Colonic mucosa (tissue), 4 donors: ENCODE measurements at regions not wholly inside any gene's neighbourhood (a gene's known extent, or its start where the extent isn't known, plus 50 kb on each side); places are given as distances from the start of the nearest gene placed in this dataset.

ENCODE experiments used
- DNase-seq: peaks from one replicate; pipeline ENCODE4 v3.0.0-alpha.2; 2020
- H3K27ac ChIP-seq: fragments of 200-600 bp; one replicate; pipeline ENCODE4 v1.8.0; 2021
- H3K27me3 ChIP-seq: fragments of 200-600 bp; one replicate; pipeline ENCODE4 v1.8.0; 2021
- H3K36me3 ChIP-seq: fragments of 200-600 bp; one replicate; pipeline ENCODE4 v1.8.0; 2021
- H3K4me1 ChIP-seq: fragments of 200-600 bp; one replicate; pipeline ENCODE4 v1.8.0; 2021; ENCODE audit warnings: mild to moderate bottlenecking
- H3K4me3 ChIP-seq: fragments of 200-600 bp; one replicate; pipeline ENCODE4 v1.8.0; 2021
- H3K9ac ChIP-seq, 2 donors: one replicate each; pipeline ENCODE4 v1.7.0; 2013; ENCODE audit warnings: control low read depth in 2 of 2, low read depth in 2 of 2, low read length in 2 of 2
- H3K9me3 ChIP-seq: fragments of 200-600 bp; one replicate; pipeline ENCODE4 v1.8.0; 2021
- intact Hi-C: fragments of 100-400 bp; cut with DNase I; formaldehyde crosslinking; loops from one replicate; pipeline ENCODE4 v1.14.1; 2022
- TF ChIP-seq, protein P1 (sequence below): fragments of 200-600 bp; IDR thresholded peaks from one replicate; pipeline ENCODE4 v1.8.0; 2022; ENCODE audit warnings: antibody characterized with exemption, mild to moderate bottlenecking
- donor health status: healthy.
- donor health status: DM: no; HTN: no; CAD: no.
- donor health status: DM: no; HTN: no; CAD: no.

DNA sequence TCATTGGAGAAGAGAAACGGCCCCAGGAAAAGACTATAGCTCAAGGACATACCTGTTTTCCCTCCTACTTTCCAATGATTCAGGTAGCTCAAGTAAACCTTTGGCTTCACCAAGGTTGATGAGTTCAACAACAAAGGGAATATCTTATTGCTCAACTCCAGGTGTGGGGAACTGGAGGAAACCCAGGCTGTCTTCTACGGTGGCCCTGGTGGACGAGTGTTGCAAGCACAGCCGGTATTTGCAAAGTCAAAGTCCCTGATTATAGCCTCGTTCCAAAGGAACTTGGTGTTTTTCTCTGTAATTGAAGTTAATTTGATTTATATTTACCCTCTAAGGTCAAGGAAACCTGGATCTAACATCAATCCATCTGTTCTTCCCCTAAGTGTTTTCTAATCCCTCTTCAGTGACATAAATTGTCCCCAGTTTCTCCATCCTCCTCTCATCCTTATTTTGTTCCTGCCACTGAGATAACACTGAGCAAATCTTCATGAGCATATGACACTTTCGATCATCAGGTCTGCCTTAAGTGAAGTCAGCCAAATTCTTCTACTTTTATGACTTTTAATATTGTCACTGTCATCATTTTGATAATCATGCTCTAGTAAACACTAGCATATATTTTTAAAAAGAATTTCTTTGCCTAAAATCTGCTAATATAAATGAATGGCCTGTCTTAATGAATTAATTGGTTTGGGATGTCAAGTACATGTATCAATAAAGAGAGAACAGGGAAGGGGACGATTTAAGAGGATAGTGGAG is 174.6 kb upstream of the TBX3 start:
- TF ChIP-seq, protein P1, sequence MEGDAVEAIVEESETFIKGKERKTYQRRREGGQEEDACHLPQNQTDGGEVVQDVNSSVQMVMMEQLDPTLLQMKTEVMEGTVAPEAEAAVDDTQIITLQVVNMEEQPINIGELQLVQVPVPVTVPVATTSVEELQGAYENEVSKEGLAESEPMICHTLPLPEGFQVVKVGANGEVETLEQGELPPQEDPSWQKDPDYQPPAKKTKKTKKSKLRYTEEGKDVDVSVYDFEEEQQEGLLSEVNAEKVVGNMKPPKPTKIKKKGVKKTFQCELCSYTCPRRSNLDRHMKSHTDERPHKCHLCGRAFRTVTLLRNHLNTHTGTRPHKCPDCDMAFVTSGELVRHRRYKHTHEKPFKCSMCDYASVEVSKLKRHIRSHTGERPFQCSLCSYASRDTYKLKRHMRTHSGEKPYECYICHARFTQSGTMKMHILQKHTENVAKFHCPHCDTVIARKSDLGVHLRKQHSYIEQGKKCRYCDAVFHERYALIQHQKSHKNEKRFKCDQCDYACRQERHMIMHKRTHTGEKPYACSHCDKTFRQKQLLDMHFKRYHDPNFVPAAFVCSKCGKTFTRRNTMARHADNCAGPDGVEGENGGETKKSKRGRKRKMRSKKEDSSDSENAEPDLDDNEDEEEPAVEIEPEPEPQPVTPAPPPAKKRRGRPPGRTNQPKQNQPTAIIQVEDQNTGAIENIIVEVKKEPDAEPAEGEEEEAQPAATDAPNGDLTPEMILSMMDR = no peak
- no peak overlapping the region for H3K27ac ChIP-seq
- intact Hi-C loops = no loop called here

DNA sequence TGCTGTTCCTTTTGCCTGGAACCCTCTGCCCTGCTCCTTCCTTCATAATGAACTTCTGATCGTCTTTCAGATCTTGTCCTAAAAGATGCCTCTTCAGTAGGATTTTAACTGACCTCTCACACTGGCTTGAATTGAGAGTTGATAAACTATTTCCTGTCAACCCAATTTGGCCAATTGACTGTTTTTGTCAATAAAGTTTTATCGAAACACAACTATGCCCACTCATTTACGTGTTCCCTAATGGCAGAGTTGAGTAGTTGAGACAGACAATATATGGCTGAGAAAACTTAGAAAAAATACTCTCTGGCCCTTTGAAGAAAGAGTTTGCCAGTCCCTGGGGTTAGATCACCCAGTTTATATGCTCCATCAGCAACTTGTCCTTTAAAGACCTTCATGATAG is 171.7 kb upstream of the TBX3 start:
- no peaks in the 10 kb centered on the region for H3K4me1 ChIP-seq
- no peak overlapping the region for H3K27ac ChIP-seq
- no peak overlapping the region for H3K4me3 ChIP-seq
- intact Hi-C loops = no loop called here
- TF ChIP-seq, protein P1 = no peak
- no peaks in the 10 kb centered on the region for H3K9me3 ChIP-seq
- H3K27me3 ChIP-seq = no peaks in the 10 kb centered on the region
- DNase-seq = no peak
- no peaks in the 10 kb centered on the region for H3K36me3 ChIP-seq
- no peak overlapping the region for H3K9ac ChIP-seq

More for the DNA sequence above, 174.6 kb upstream of the TBX3 start:
- Histone ChIP-seq H3K4me1 (no peaks in the 10 kb centered on the region), H3K36me3 (no peaks in the 10 kb centered on the region), H3K27me3 (no peaks in the 10 kb centered on the region), H3K9ac (no peak overlapping the region), H3K4me3 (no peak overlapping the region), H3K9me3 (no peaks in the 10 kb centered on the region)
- no peak for DNase-seq

DNA sequence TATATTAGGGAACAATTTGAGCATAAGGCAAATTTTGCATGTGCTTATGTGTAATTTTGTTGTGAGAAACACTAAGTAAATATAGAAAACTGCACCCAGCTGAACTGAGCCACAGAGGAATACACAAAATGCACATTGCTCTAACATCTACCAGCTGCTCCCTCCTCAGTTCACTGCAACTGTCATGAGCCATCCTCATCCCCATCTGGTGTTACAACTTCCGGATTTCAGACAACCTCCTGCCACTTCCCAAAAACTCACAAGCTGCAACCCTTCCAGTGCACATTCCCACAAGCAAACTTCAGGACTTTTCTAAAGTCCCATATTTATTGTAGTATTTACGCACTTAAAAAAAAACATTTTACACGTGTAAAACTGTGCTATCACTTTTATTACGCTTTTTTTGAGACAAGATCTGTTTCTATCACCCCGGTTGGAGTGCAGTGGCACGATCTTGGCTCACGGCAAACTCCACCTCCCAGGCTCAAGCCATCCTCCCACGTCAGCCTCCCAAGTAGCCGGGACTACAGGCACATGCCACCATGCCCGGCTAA is 169.1 kb upstream of the TBX3 start:
- no peak for DNase-seq
- H3K4me1 ChIP-seq = no peaks in the 10 kb centered on the region
- H3K9ac ChIP-seq = no peak overlapping the region
- intact Hi-C loops = no loop called here
- no peaks in the 10 kb centered on the region for H3K9me3 ChIP-seq
- TF ChIP-seq, protein P1 = no peak
- no peaks in the 10 kb centered on the region for H3K27me3 ChIP-seq
- no peak overlapping the region for H3K4me3 ChIP-seq
- H3K27ac ChIP-seq = no peak overlapping the region
- H3K36me3 ChIP-seq = no peaks in the 10 kb centered on the region

DNA sequence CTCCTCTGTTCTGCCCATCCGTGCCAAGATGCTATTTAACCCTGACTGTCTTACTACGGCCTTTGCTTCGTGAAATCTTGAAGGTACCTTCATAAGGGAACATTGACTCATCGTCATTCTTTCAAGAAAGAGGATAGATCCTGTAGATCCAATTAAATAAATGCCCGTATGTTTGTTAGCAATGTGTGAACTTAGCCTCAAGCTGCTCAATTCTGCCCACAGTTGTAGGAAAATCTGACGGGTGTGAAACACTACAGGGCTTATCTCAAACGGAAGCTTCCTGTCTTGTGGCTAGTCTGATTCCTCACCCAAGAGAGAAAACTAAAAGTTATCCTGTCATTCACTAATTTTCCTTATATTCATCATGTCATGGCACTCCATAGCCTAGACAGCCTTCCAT is 168.0 kb upstream of the TBX3 start:
- no peak overlapping the region for H3K9ac ChIP-seq
- no peaks in the 10 kb centered on the region for H3K9me3 ChIP-seq
- no peak overlapping the region for H3K4me3 ChIP-seq
- H3K27ac ChIP-seq = no peak overlapping the region
- intact Hi-C loops = no loop called here
- TF ChIP-seq, protein P1 = no peak
- H3K27me3 ChIP-seq = no peaks in the 10 kb centered on the region
- no peaks in the 10 kb centered on the region for H3K4me1 ChIP-seq
- no peaks in the 10 kb centered on the region for H3K36me3 ChIP-seq
- no peak for DNase-seq

DNA sequence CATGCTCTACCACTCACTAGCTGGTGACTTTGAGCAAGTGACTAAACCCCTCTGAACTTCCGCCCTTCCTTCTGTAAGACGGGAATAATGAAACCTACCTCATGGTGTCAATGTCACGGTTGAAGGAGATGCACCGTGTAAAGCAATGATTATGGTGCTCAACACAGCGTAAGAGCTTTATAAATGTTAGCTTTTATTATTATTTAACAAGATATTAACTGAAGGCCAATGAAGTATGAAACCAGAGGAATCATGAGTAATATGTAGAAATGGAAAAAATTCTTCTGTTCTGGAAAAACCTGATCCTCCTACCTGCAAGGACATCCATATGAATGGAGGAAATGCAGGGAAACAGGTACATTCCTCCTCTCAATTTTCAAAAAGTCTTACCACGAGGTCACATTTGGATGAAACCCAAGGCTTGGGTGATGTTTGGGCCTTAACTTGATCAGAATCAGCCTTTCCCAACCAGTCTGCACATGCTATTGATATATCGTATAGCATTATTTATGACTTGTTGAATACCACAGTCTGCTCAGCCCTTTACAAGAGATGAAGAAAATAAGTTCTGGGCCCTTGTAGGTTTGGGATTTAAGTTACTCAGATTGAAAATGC is 166.8 kb upstream of the TBX3 start:
- intact Hi-C loops = no loop called here
- TF ChIP-seq, protein P1 = no peak

More for the DNA sequence above, 166.8 kb upstream of the TBX3 start:
- DNase-seq = no peak
- no peaks in the 10 kb centered on the region for H3K9me3 ChIP-seq
- H3K36me3 ChIP-seq = no peaks in the 10 kb centered on the region
- no peak overlapping the region for H3K9ac ChIP-seq
- H3K4me1 ChIP-seq = no peaks in the 10 kb centered on the region
- no peaks in the 10 kb centered on the region for H3K27me3 ChIP-seq
- no peak overlapping the region for H3K4me3 ChIP-seq
- H3K27ac ChIP-seq = no peak overlapping the region
